ENCODE measurements at regions not wholly inside any gene's neighbourhood (a gene's known extent, or its start where the extent isn't known, plus 50 kb on each side); places are given as distances from the start of the nearest gene placed in this dataset.

DNA sequence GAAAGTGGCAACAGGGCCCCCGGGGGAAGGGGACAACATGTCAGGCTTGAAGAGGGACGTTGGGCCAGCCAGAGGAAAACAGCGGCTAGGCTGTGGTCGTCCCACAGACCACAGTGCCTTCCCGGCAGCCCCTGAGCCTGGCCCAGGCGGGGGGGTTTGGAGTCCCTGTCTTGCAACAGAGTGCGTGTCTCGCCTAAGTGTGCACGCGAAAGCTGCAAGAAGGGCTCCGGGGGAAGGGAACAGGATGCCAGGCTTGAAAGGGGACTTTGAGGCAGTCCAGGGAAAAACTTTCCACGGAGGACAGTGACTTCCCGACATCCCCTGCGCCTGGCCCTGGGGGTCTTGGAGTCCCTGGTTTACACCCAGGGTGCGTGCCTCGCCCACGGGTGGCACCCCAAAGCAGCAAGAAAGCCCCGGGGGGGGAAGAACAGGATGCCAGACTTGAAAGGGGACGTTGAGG lies 157.5 kb upstream of the ALG10B start:
- no peak for DNase-seq (ENCODE audit: low spot score in 2 of 2)
- H3K4me3 ChIP-seq = no peak overlapping the region

DNA sequence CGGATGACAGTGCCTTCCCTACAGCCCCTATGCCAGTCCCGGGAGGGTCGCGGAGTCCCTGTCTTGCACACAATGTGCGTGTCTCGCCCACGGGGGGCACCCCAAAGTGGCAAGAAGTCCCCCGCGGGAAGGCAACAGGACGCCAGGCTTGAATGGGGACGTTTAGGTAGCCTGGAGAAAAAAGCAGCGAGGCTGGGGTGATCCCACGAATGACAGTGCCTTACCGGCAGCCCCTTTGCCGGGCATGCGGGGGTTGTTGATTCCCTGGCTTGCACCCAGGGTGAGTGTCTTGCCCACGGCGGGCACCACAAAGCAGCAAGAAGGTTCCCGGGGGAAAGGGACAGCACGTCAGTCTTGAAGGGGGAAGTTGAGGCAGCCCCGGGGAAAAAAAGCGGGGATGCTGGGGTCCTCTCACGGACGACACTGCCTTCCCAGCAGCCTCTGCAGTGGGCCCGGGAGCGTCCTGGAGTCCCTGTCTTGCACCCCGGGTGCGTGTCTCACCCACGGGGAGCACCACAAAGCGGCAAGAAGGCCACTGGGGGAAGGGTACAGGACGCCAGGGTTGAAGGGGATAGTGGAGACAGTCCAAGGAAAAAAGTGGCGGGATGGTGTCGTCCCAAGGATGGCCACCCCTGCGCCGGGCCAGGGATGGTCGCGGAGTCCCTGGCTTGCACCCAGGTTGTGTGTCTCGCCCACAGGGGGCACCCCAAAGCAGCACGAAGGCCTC lies 156.8 kb upstream of the ALG10B start:
- 90 to 91% methylated on average over 39 of the region's 39 CpGs for WGBS, 2 donors
- Histone ChIP-seq H3K9me3 (peaks cover 0 to 44% (median 0%) of the 10 kb centered on the region in 4 donors), H3K36me3 (no peaks in the 10 kb centered on the region), H3K27me3 (no peaks in the 10 kb centered on the region), H3K27ac (no peak overlapping the region), H3K4me1 (no peaks in the 10 kb centered on the region), H3K4me3 (no peak overlapping the region)
- no peak for DNase-seq (ENCODE audit: low spot score in 2 of 2)
- TF ChIP-seq, protein P1, sequence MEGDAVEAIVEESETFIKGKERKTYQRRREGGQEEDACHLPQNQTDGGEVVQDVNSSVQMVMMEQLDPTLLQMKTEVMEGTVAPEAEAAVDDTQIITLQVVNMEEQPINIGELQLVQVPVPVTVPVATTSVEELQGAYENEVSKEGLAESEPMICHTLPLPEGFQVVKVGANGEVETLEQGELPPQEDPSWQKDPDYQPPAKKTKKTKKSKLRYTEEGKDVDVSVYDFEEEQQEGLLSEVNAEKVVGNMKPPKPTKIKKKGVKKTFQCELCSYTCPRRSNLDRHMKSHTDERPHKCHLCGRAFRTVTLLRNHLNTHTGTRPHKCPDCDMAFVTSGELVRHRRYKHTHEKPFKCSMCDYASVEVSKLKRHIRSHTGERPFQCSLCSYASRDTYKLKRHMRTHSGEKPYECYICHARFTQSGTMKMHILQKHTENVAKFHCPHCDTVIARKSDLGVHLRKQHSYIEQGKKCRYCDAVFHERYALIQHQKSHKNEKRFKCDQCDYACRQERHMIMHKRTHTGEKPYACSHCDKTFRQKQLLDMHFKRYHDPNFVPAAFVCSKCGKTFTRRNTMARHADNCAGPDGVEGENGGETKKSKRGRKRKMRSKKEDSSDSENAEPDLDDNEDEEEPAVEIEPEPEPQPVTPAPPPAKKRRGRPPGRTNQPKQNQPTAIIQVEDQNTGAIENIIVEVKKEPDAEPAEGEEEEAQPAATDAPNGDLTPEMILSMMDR (IDR thresholded peaks at IDR 0.05) = no peak
- TF ChIP-seq POLR2A (IDR thresholded peaks at IDR 0.05) (no peak), EP300 (IDR thresholded peaks at IDR 0.05) (no peak)

More for the DNA sequence above, 157.5 kb upstream of the ALG10B start:
- H3K27me3 ChIP-seq = no peaks in the 10 kb centered on the region
- H3K4me1 ChIP-seq = no peaks in the 10 kb centered on the region
- H3K36me3 ChIP-seq = no peaks in the 10 kb centered on the region
- TF ChIP-seq POLR2A (IDR thresholded peaks at IDR 0.05) = no peak
- TF ChIP-seq, protein P1 (IDR thresholded peaks at IDR 0.05) = no peak
- TF ChIP-seq EP300 (IDR thresholded peaks at IDR 0.05) = no peak
- peaks cover 0 to 44% (median 0%) of the 10 kb centered on the region in 4 donors for H3K9me3 ChIP-seq
- no peak overlapping the region for H3K27ac ChIP-seq
- 92% methylated on average over 14 to 19 of the region's 19 CpGs for WGBS, 2 donors

DNA sequence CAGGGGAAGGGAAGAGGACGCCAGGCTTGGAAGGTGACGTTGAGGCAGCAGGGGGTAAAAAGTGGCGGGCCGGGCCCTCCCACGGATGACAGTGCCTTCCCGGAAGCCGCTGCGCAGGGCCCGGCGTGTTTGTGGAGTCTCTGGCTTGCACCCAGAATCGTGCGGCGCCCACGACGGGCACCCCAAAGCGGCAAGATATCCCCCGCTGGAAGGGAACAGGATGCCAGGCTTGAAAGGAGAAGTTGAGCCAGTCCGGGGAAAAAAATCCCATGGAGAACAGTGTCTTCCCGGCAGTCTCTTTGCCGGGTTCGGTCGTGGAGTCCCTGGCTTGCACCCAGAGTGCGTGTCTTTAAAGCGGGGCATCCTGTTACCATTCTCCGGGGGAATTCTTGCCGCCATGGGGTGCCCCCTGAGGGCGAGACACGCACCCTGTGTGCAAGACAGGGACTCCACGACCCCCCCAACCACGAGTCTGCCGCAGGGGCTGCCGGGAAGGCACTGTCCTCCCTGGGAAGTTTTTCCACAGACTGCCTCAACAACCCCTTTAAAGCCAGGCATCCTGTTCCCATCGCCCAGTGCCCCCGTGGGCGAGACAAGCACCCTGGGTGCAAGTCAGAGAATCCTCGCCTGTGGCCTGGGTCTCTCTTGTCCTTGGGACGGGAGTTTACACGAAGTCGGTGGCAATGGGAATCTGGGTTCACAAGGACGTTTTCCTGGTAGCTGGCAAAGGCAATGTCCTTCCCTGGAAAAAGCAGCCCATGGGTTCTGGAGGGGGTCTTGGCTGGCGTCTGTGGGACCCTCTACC lies 156.1 kb upstream of the ALG10B start:
- TF ChIP-seq EP300 (IDR thresholded peaks at IDR 0.05) (no peak), POLR2A (IDR thresholded peaks at IDR 0.05) (no peak)
- TF ChIP-seq, protein P1 (IDR thresholded peaks at IDR 0.05) = no peak
- H3K36me3 ChIP-seq = no peaks in the 10 kb centered on the region
- H3K9me3 ChIP-seq = peaks cover 0 to 44% (median 0%) of the 10 kb centered on the region in 4 donors
- no peak for DNase-seq (ENCODE audit: low spot score in 2 of 2)
- H3K27me3 ChIP-seq = no peaks in the 10 kb centered on the region
- WGBS, 2 donors = 90% methylated on average over 38 to 41 of the region's 41 CpGs
- H3K4me1 ChIP-seq = no peaks in the 10 kb centered on the region
- H3K4me3 ChIP-seq = no peak overlapping the region
- no peak overlapping the region for H3K27ac ChIP-seq

DNA sequence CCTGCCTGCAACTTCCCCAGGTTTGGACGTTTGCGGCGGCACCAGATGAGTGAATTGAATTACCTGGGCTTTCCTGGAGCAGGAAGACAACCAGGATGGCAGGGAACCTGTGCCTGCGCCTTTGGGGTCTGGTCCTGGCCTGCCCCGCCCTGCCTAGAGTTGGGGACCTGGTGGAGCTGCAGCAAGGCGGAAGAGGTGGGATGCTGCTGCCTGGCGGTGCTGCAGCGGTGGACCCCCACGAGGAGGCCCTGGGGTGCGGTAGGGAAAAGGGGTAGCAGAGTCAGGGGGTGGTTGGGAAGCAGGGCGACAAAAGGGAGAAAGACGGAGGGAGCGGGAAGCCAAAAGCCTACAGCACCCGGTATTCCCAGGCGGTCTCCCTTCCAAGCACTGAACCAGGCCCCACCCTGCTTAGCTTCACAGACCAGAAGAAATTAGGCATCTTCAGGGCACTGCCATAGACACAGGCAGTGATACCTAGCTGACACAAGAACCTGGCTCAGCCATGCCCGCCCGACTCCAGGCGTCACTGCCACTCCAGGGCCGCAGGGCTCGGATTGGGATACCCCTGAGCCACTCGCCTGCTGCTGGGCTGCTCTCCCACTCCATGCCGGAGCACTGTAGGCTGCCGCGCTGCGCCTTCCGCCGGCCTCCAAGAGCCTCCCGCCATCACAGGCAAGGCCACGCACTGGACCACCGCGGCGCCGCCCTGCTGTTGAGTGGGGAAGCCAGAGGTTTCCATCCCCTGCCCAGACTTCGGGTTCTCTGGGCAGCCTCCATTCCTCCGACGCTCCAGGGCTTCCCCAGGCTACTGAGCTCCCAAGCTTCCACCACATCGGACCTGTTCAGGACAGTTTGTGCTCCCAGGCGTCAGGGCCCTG lies 155.2 kb upstream of the ALG10B start:
- no peak for DNase-seq (ENCODE audit: low spot score in 2 of 2)
- no peak for TF ChIP-seq POLR2A (IDR thresholded peaks at IDR 0.05)
- no peak for TF ChIP-seq EP300 (IDR thresholded peaks at IDR 0.05)
- TF ChIP-seq, protein P1 (IDR thresholded peaks at IDR 0.05) = no peak
- Histone ChIP-seq H3K4me3 (no peak overlapping the region), H3K27me3 (no peaks in the 10 kb centered on the region), H3K4me1 (no peaks in the 10 kb centered on the region), H3K9me3 (peaks cover 0 to 37% (median 0%) of the 10 kb centered on the region in 4 donors), H3K36me3 (no peaks in the 10 kb centered on the region), H3K27ac (no peak overlapping the region)
- 92 to 95% methylated on average over 38 of the region's 38 CpGs for WGBS, 2 donors

Data from tibial nerve (tissue), 4 donors.